IgD-negative memory B cell (primary cell): ENCODE measurements at regions not wholly inside any gene's neighbourhood (a gene's known extent, or its start where the extent isn't known, plus 50 kb on each side); places are given as distances from the start of the nearest gene placed in this dataset.

Source experiments
- H3K27ac Mint-ChIP-seq, 3 donors: one replicate each; pipeline ENCODE4 v1.8.0; 2020 to 2022; ENCODE audit warnings: mild to moderate bottlenecking in 3 of 3, mixed read lengths in 3 of 3, moderate library complexity in 1 of 3
- H3K27me3 Mint-ChIP-seq: one replicate; pipeline ENCODE4 v1.8.0; 2021; ENCODE audit warnings: mixed read lengths
- H3K36me3 Mint-ChIP-seq: one replicate; pipeline ENCODE4 v1.8.0; 2020; ENCODE audit warnings: mild to moderate bottlenecking, mixed read lengths
- H3K4me1 Mint-ChIP-seq, 3 donors: one replicate each; pipeline ENCODE4 v1.8.0; 2020 to 2022; ENCODE audit warnings: mixed read lengths in 3 of 3, mild to moderate bottlenecking in 1 of 3
- H3K4me3 Mint-ChIP-seq, 4 donors: one replicate each; pipeline ENCODE4 v1.8.0; 2020 to 2022; ENCODE audit warnings: mild to moderate bottlenecking in 4 of 4, mixed read lengths in 4 of 4, moderate library complexity in 3 of 4
- H3K9me3 Mint-ChIP-seq, 3 donors: one replicate each; pipeline ENCODE4 v1.8.0; 2020 to 2021; ENCODE audit warnings: mixed read lengths in 3 of 3, mild to moderate bottlenecking in 1 of 3

- no peaks in the 10 kb centered on the region for H3K36me3 Mint-ChIP-seq
- no peak overlapping the region for H3K4me3 Mint-ChIP-seq
- H3K27me3 Mint-ChIP-seq = peaks cover 4% of the 10 kb centered on the region
- no peaks in the 10 kb centered on the region for H3K4me1 Mint-ChIP-seq
- no peak overlapping the region for H3K27ac Mint-ChIP-seq
- no peaks in the 10 kb centered on the region for H3K9me3 Mint-ChIP-seq
Observed at GRCh38 chr1:192920412-192920811, 111.6 kb downstream of the RGS2 start.

GRCh38 chr1:192925609-192926008 is 116.8 kb downstream of the RGS2 start:
- H3K27me3 Mint-ChIP-seq = peaks cover 2% of the 10 kb centered on the region
- H3K4me3 Mint-ChIP-seq = no peak overlapping the region
- H3K36me3 Mint-ChIP-seq = no peaks in the 10 kb centered on the region
- no peak overlapping the region for H3K27ac Mint-ChIP-seq
- H3K4me1 Mint-ChIP-seq = no peaks in the 10 kb centered on the region
- H3K9me3 Mint-ChIP-seq = peaks cover 0 to 3% (median 0%) of the 10 kb centered on the region in 3 donors

GRCh38 chr1:192926736-192927135 is 117.9 kb downstream of the RGS2 start:
- peaks cover 2% of the 10 kb centered on the region for H3K27me3 Mint-ChIP-seq
- H3K4me3 Mint-ChIP-seq = no peak overlapping the region
- H3K36me3 Mint-ChIP-seq = no peaks in the 10 kb centered on the region
- no peak overlapping the region for H3K27ac Mint-ChIP-seq
- H3K9me3 Mint-ChIP-seq = peaks cover 0 to 3% (median 0%) of the 10 kb centered on the region in 3 donors
- H3K4me1 Mint-ChIP-seq = no peaks in the 10 kb centered on the region

GRCh38 chr1:192927496-192927895 is 118.7 kb downstream of the RGS2 start:
- peaks cover 2% of the 10 kb centered on the region for H3K27me3 Mint-ChIP-seq
- H3K36me3 Mint-ChIP-seq = no peaks in the 10 kb centered on the region
- H3K4me3 Mint-ChIP-seq = no peak overlapping the region
- no peaks in the 10 kb centered on the region for H3K4me1 Mint-ChIP-seq
- peaks cover 0 to 5% (median 0%) of the 10 kb centered on the region in 3 donors for H3K9me3 Mint-ChIP-seq
- H3K27ac Mint-ChIP-seq = no peak overlapping the region

- H3K9me3 Mint-ChIP-seq = peaks cover 0 to 5% (median 0%) of the 10 kb centered on the region in 3 donors
- H3K4me1 Mint-ChIP-seq = no peaks in the 10 kb centered on the region
Observed at GRCh38 chr1:192929597-192929996, 120.8 kb downstream of the RGS2 start.

GRCh38 chr1:192933744-192934143 is 124.9 kb downstream of the RGS2 start:
- Mint-ChIP-seq H3K4me3 (no peak overlapping the region), H3K9me3 (peaks cover 0 to 1% (median 0%) of the 10 kb centered on the region in 3 donors), H3K36me3 (peaks cover 2% of the 10 kb centered on the region), H3K27ac (no peak overlapping the region), H3K4me1 (no peaks in the 10 kb centered on the region), H3K27me3 (no peaks in the 10 kb centered on the region)

More at GRCh38 chr1:192929597-192929996, 120.8 kb downstream of the RGS2 start:
- H3K36me3 Mint-ChIP-seq = no peaks in the 10 kb centered on the region
- no peak overlapping the region for H3K4me3 Mint-ChIP-seq
- H3K27me3 Mint-ChIP-seq = peaks cover 2% of the 10 kb centered on the region
- H3K27ac Mint-ChIP-seq = no peak overlapping the region

- H3K4me1 Mint-ChIP-seq = peaks cover 0 to 1% (median 1%) of the 10 kb centered on the region in 3 donors
- H3K36me3 Mint-ChIP-seq = peaks cover 2% of the 10 kb centered on the region
- H3K27me3 Mint-ChIP-seq = no peaks in the 10 kb centered on the region
- H3K27ac Mint-ChIP-seq = no peak overlapping the region
- H3K4me3 Mint-ChIP-seq = peak overlapping the region in 1 of 4 donors; percentile 14
- H3K9me3 Mint-ChIP-seq = peaks cover 0 to 4% (median 0%) of the 10 kb centered on the region in 3 donors
Observed at GRCh38 chr1:192936313-192937018, 122.7 kb downstream of the UCHL5 start.

- peaks cover 4 to 6% (median 5%) of the 10 kb centered on the region in 3 donors for H3K4me1 Mint-ChIP-seq
- no peak overlapping the region for H3K4me3 Mint-ChIP-seq
- no peaks in the 10 kb centered on the region for H3K27me3 Mint-ChIP-seq
- no peak overlapping the region for H3K27ac Mint-ChIP-seq
- H3K9me3 Mint-ChIP-seq = peaks cover 0 to 2% (median 0%) of the 10 kb centered on the region in 3 donors
- H3K36me3 Mint-ChIP-seq = peaks cover 2% of the 10 kb centered on the region
Observed at GRCh38 chr1:192937128-192937527, 122.0 kb downstream of the UCHL5 start.

GRCh38 chr1:192939440-192939839 is 119.7 kb downstream of the UCHL5 start:
- H3K4me1 Mint-ChIP-seq = peaks cover 4 to 9% (median 9%) of the 10 kb centered on the region in 3 donors
- no peaks in the 10 kb centered on the region for H3K27me3 Mint-ChIP-seq
- peaks cover 2% of the 10 kb centered on the region for H3K36me3 Mint-ChIP-seq
- peaks cover 0 to 2% (median 0%) of the 10 kb centered on the region in 3 donors for H3K9me3 Mint-ChIP-seq
- no peak overlapping the region for H3K27ac Mint-ChIP-seq
- H3K4me3 Mint-ChIP-seq = no peak overlapping the region

GRCh38 chr1:192940658-192941057 is 118.5 kb downstream of the UCHL5 start:
- no peak overlapping the region for H3K27ac Mint-ChIP-seq
- peaks cover 2% of the 10 kb centered on the region for H3K36me3 Mint-ChIP-seq
- peaks cover 4 to 9% (median 9%) of the 10 kb centered on the region in 3 donors for H3K4me1 Mint-ChIP-seq

GRCh38 chr1:192941722-192942411 is 117.3 kb downstream of the UCHL5 start:
- no peaks in the 10 kb centered on the region for H3K36me3 Mint-ChIP-seq

More at GRCh38 chr1:192940658-192941057, 118.5 kb downstream of the UCHL5 start:
- no peaks in the 10 kb centered on the region for H3K27me3 Mint-ChIP-seq
- peaks cover 0 to 5% (median 0%) of the 10 kb centered on the region in 3 donors for H3K9me3 Mint-ChIP-seq
- no peak overlapping the region for H3K4me3 Mint-ChIP-seq

GRCh38 chr1:192943108-192943507 is 116.1 kb downstream of the UCHL5 start:
- peaks cover 4 to 9% (median 9%) of the 10 kb centered on the region in 3 donors for H3K4me1 Mint-ChIP-seq
- no peaks in the 10 kb centered on the region for H3K36me3 Mint-ChIP-seq
- peak overlapping the region in 1 of 3 donors; percentile 11 for H3K27ac Mint-ChIP-seq
- H3K9me3 Mint-ChIP-seq = peaks cover 0 to 5% (median 0%) of the 10 kb centered on the region in 3 donors
- H3K27me3 Mint-ChIP-seq = no peaks in the 10 kb centered on the region
- no peak overlapping the region for H3K4me3 Mint-ChIP-seq

More at GRCh38 chr1:192941722-192942411, 117.3 kb downstream of the UCHL5 start:
- Mint-ChIP-seq H3K27me3 (no peaks in the 10 kb centered on the region), H3K9me3 (peaks cover 0 to 5% (median 0%) of the 10 kb centered on the region in 3 donors), H3K4me1 (peaks cover 4 to 9% (median 9%) of the 10 kb centered on the region in 3 donors), H3K4me3 (no peak overlapping the region), H3K27ac (peak overlapping the region in 2 of 3 donors; percentile 5 to 55)

- H3K36me3 Mint-ChIP-seq = no peaks in the 10 kb centered on the region
Observed at GRCh38 chr1:192943522-192943921, 115.6 kb downstream of the UCHL5 start.

GRCh38 chr1:192945390-192946130 is 113.6 kb downstream of the UCHL5 start:
- Mint-ChIP-seq H3K9me3 (peaks cover 0 to 2% (median 0%) of the 10 kb centered on the region in 3 donors), H3K27ac (peak overlapping the region in 1 of 3 donors; percentile 59), H3K36me3 (no peaks in the 10 kb centered on the region), H3K4me1 (peaks cover 4 to 9% (median 9%) of the 10 kb centered on the region in 3 donors), H3K4me3 (no peak overlapping the region), H3K27me3 (no peaks in the 10 kb centered on the region)

More at GRCh38 chr1:192943522-192943921, 115.6 kb downstream of the UCHL5 start:
- Mint-ChIP-seq H3K4me3 (no peak overlapping the region), H3K27ac (peak overlapping the region in 1 of 3 donors; percentile 11), H3K27me3 (no peaks in the 10 kb centered on the region), H3K9me3 (peaks cover 0 to 5% (median 0%) of the 10 kb centered on the region in 3 donors), H3K4me1 (peaks cover 4 to 9% (median 9%) of the 10 kb centered on the region in 3 donors)

GRCh38 chr1:192949783-192950182 is 109.4 kb downstream of the UCHL5 start:
- Mint-ChIP-seq H3K36me3 (no peaks in the 10 kb centered on the region), H3K9me3 (no peaks in the 10 kb centered on the region), H3K4me3 (no peak overlapping the region), H3K4me1 (peaks cover 0 to 7% (median 6%) of the 10 kb centered on the region in 3 donors), H3K27me3 (no peaks in the 10 kb centered on the region), H3K27ac (no peak overlapping the region)
